Aorta (tissue), 5 donors: ENCODE measurements at regions not wholly inside any gene's neighbourhood (a gene's known extent, or its start where the extent isn't known, plus 50 kb on each side); places are given as distances from the start of the nearest gene placed in this dataset.
"Not testable (repeated sequence)": the region's sequence is repeated elsewhere in the genome, so short reads cannot be mapped to it uniquely, and the experiment has no call there.

Experiments
- ATAC-seq: fragments of 200-7000 bp; cut with Tn5 transposase; one replicate; pipeline ENCODE4 v1.9.1; 2022; ENCODE audit warnings: moderate library complexity; ENCODE audit not compliant: low FRiP score
- DNase-seq, 2 donors: peaks; one replicate each; pipeline ENCODE4 v3.0.0-alpha.2; 2020
- H3K27ac ChIP-seq, 2 donors: one replicate each; pipeline ENCODE4 v1.5.1; 2013; ENCODE audit warnings: low read length in 2 of 2, mild to moderate bottlenecking in 2 of 2, moderate library complexity in 2 of 2, control low read depth in 1 of 2, inconsistent platforms in 1 of 2, low read depth in 1 of 2
- H3K27me3 ChIP-seq, 2 donors: one replicate each; pipeline ENCODE4 v1.6.1; 2013; ENCODE audit warnings: control low read depth in 1 of 2, low read length in 1 of 2, mild to moderate bottlenecking in 1 of 2, moderate library complexity in 1 of 2; ENCODE audit not compliant: insufficient read depth in 2 of 2, control insufficient read depth in 1 of 2
- H3K36me3 ChIP-seq, 2 donors: one replicate each; pipeline ENCODE4 v1.6.1; 2013; ENCODE audit warnings: control low read depth in 1 of 2, low read length in 1 of 2, mild to moderate bottlenecking in 1 of 2; ENCODE audit not compliant: insufficient read depth in 2 of 2, control insufficient read depth in 1 of 2
- H3K4me1 ChIP-seq, 2 donors: one replicate each; pipeline ENCODE4 v1.6.1; 2013; ENCODE audit warnings: low read length in 2 of 2, control low read depth in 1 of 2, mild to moderate bottlenecking in 1 of 2, moderate library complexity in 1 of 2; ENCODE audit not compliant: insufficient read depth in 2 of 2, control insufficient read depth in 1 of 2
- H3K4me3 ChIP-seq, 2 donors: one replicate each; pipeline ENCODE4 v1.5.1; 2013; ENCODE audit warnings: low read length in 2 of 2, control low read depth in 1 of 2, mild to moderate bottlenecking in 1 of 2
- H3K9me3 ChIP-seq: one replicate; pipeline ENCODE4 v1.6.1; 2013; ENCODE audit warnings: mild to moderate bottlenecking, low read length; ENCODE audit not compliant: control insufficient read depth
- WGBS, 2 donors: extraction: QIAGEN DNeasy Blood & Tissue Kit; methylation state at CpG; one replicate each; pipeline ENCODE4 v1.1.7; 2013; 5-methylcytosine and 5-hydroxymethylcytosine counted together
- intact Hi-C, 2 donors: fragments of 100-400 bp; cut with DNase I; formaldehyde crosslinking; loops; one replicate each; pipeline versions ENCODE4 v1.14.2 to v1.15.0; 2022
- donor health status: healthy with polysubstance abuse.
- donor health status: Bipolar disorder and iron deficiency.
- donor health status: DM: no; HTN: no; CAD: no.
- donor health status: DM: no; HTN: no; CAD: no.
- donor health status: DM: yes; HTN: yes; CAD: no.

- Histone ChIP-seq H3K4me1 (no peaks in the 10 kb centered on the region), H3K9me3 (no peaks in the 10 kb centered on the region), H3K27me3 (no peaks in the 10 kb centered on the region), H3K4me3 (no peak overlapping the region), H3K27ac (no peak overlapping the region), H3K36me3 (no peaks in the 10 kb centered on the region)
- whole genome bisulfite sequencing, 2 donors: 48 to 56% methylated on average over 3 of the region's 3 CpGs
- intact Hi-C loops: no loop called here
- ATAC-seq: no peak
- DNase-seq: no peak
Observed at GRCh38 chr16:61105544-61105943, 930.7 kb downstream of the CDH8 start.

- no peak overlapping the region for H3K4me3 ChIP-seq
- WGBS, 2 donors: 74 to 82% methylated on average over 2 of the region's 2 CpGs
- no peaks in the 10 kb centered on the region for H3K27me3 ChIP-seq
- ATAC-seq (no peak), DNase-seq (no peak)
- no peak overlapping the region for H3K27ac ChIP-seq
- no peaks in the 10 kb centered on the region for H3K36me3 ChIP-seq
- intact Hi-C loops: no loop called here
- H3K9me3 ChIP-seq: no peaks in the 10 kb centered on the region
- H3K4me1 ChIP-seq: no peaks in the 10 kb centered on the region
Observed at GRCh38 chr16:61098505-61098904, 937.7 kb downstream of the CDH8 start.

GRCh38 chr16:61091300-61091699 is 944.9 kb downstream of the CDH8 start:
- H3K9me3 ChIP-seq, ATAC-seq, H3K4me3 ChIP-seq, H3K27ac ChIP-seq, H3K4me1 ChIP-seq, H3K36me3 ChIP-seq, intact Hi-C loops, DNase-seq, H3K27me3 ChIP-seq: not testable (repeated sequence)
- WGBS, 2 donors: 86 to 92% methylated on average over 7 of the region's 7 CpGs

- Histone ChIP-seq H3K36me3 (no peaks in the 10 kb centered on the region), H3K4me1 (no peaks in the 10 kb centered on the region), H3K27me3 (no peaks in the 10 kb centered on the region), H3K27ac (no peak overlapping the region), H3K9me3 (no peaks in the 10 kb centered on the region), H3K4me3 (no peak overlapping the region)
- DNase-seq: no peak
- no peak for ATAC-seq
- 50 to 53% methylated on average over 1 of the region's 1 CpG for WGBS, 2 donors
- intact Hi-C loops: no loop called here
Observed at GRCh38 chr16:61083711-61084110, 952.5 kb downstream of the CDH8 start.

GRCh38 chr16:61074324-61074723 is 961.9 kb downstream of the CDH8 start:
- Histone ChIP-seq H3K27ac (no peak overlapping the region), H3K4me3 (no peak overlapping the region), H3K9me3 (peaks cover 2% of the 10 kb centered on the region), H3K27me3 (no peaks in the 10 kb centered on the region), H3K4me1 (no peaks in the 10 kb centered on the region), H3K36me3 (no peaks in the 10 kb centered on the region)
- intact Hi-C loops: no loop called here
- 69 to 76% methylated on average over 2 of the region's 2 CpGs for WGBS, 2 donors
- ATAC-seq (no peak), DNase-seq (no peak)

DNA sequence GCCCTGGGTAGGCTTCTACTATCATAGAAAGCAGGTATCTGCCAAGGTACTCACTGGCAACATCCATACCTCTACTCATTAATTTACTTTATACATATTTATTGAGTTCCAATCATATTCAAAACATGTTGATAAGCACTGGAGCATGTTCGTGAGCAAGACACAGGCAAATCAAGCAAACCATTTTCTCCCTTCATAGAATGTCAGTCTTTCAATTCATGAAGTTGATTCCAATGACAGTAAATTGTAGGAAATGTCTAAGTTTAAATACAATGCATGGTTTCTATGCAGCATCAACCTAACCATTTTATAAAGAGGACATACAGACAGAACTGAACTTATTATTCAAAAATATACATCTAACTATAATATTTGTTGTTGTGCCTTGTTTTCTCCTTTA is 978.6 kb downstream of the CDH8 start:
- Histone ChIP-seq H3K27ac (no peak overlapping the region), H3K27me3 (no peaks in the 10 kb centered on the region), H3K36me3 (no peaks in the 10 kb centered on the region), H3K9me3 (no peaks in the 10 kb centered on the region), H3K4me3 (no peak overlapping the region), H3K4me1 (no peaks in the 10 kb centered on the region)
- DNase-seq (no peak), ATAC-seq (no peak)
- intact Hi-C loops: no loop called here
- WGBS, 2 donors: 67 to 70% methylated on average over 1 of the region's 1 CpG

GRCh38 chr16:61050547-61050946 is 985.7 kb downstream of the CDH8 start:
- no peaks in the 10 kb centered on the region for H3K4me1 ChIP-seq
- ATAC-seq: peak; percentile 44
- H3K27me3 ChIP-seq: no peaks in the 10 kb centered on the region
- DNase-seq: no peak
- no peaks in the 10 kb centered on the region for H3K9me3 ChIP-seq
- H3K36me3 ChIP-seq: no peaks in the 10 kb centered on the region
- intact Hi-C loops: no loop called here
- H3K4me3 ChIP-seq: no peak overlapping the region
- H3K27ac ChIP-seq: no peak overlapping the region
- WGBS, 2 donors: 76 to 79% methylated on average over 11 of the region's 11 CpGs

DNA sequence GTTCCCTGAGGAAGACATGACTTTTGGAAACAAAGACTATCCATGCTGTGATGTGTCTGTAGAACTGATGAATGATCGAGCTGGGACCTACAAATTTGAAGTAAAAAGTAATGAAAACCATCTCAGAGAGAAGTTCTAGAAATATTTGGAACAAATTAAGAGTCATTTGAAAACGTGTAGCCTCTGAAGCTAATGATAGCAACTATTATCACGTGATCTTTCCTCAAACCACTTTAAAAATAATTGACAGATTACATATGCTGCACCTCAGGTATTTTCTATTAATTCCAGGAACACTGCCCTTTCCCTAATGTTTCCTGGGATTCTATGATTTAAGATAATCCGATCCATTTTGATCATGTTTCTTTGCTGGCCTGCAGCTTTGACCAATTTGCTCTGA is 990.3 kb downstream of the CDH8 start:
- WGBS, 2 donors: 21 to 32% methylated on average over 4 of the region's 4 CpGs
- intact Hi-C loops: no loop called here
- no peaks in the 10 kb centered on the region for H3K9me3 ChIP-seq
- no peak for ATAC-seq
- no peak overlapping the region for H3K27ac ChIP-seq
- no peaks in the 10 kb centered on the region for H3K36me3 ChIP-seq
- H3K27me3 ChIP-seq: no peaks in the 10 kb centered on the region
- H3K4me1 ChIP-seq: no peaks in the 10 kb centered on the region
- no peak for DNase-seq
- no peak overlapping the region for H3K4me3 ChIP-seq

GRCh38 chr16:61042737-61043136 is 993.5 kb downstream of the CDH8 start:
- no peak overlapping the region for H3K27ac ChIP-seq
- H3K36me3 ChIP-seq: no peaks in the 10 kb centered on the region
- no peaks in the 10 kb centered on the region for H3K4me1 ChIP-seq
- H3K9me3 ChIP-seq: no peaks in the 10 kb centered on the region
- H3K27me3 ChIP-seq: no peaks in the 10 kb centered on the region
- intact Hi-C loops: no loop called here
- WGBS, 2 donors: 35 to 38% methylated on average over 3 of the region's 3 CpGs
- no peak for DNase-seq
- no peak for ATAC-seq
- H3K4me3 ChIP-seq: no peak overlapping the region
